WI38 (cell line): ENCODE measurements at regions not wholly inside any gene's neighbourhood (a gene's known extent, or its start where the extent isn't known, plus 50 kb on each side); places are given as distances from the start of the nearest gene placed in this dataset.

Experiments
- H3K4me3 ChIP-seq: 2 replicates; pipeline ENCODE4 v1.5.1; 2011; ENCODE audit warnings: low read depth, mild to moderate bottlenecking, control low read depth, low read length
- TF ChIP-seq, protein P1 (sequence below): IDR thresholded peaks from 2 replicates; pipeline ENCODE4 v1.5.1; 2012; ENCODE audit warnings: low read depth, mild to moderate bottlenecking, control low read depth, low read length

DNA sequence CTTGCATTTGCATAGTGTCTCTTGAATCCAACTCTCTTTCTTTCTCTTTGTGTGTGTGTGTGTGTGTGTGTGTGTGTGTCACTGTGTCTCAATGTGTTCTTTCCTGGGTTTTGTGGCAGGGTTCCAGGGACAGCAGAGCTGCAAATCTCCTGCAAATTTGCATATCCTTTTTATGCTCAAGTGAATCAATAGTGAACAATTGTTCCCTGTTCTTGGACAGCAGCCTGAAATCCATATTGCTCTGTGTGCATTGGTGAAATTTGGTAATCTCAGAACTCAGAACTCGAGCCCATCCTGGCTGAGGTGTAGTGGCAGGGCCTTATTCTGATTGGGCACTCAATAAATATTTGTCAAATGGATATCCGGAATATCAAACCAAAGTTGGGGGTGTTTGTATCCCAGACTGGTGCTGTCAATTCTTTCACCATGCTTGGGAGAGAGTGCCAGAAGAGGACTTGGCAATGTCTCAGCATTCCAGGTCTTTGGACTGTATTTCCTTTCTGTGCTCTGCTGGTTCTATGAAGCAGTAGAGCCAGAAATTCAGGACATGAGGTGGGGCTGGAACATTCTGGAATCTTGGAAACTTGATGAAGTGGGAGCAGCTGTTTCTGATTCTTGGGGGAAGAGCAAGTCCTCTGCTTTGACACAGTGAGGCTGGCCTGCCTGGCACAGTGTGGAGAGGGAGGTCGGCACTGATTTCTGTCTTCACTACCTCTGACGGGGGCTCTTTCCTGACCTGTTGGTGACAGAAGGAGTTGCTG, 380.6 kb upstream of the C2CD4B start:
- TF ChIP-seq, protein P1, sequence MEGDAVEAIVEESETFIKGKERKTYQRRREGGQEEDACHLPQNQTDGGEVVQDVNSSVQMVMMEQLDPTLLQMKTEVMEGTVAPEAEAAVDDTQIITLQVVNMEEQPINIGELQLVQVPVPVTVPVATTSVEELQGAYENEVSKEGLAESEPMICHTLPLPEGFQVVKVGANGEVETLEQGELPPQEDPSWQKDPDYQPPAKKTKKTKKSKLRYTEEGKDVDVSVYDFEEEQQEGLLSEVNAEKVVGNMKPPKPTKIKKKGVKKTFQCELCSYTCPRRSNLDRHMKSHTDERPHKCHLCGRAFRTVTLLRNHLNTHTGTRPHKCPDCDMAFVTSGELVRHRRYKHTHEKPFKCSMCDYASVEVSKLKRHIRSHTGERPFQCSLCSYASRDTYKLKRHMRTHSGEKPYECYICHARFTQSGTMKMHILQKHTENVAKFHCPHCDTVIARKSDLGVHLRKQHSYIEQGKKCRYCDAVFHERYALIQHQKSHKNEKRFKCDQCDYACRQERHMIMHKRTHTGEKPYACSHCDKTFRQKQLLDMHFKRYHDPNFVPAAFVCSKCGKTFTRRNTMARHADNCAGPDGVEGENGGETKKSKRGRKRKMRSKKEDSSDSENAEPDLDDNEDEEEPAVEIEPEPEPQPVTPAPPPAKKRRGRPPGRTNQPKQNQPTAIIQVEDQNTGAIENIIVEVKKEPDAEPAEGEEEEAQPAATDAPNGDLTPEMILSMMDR: no peak
- no peak overlapping the region for H3K4me3 ChIP-seq

DNA sequence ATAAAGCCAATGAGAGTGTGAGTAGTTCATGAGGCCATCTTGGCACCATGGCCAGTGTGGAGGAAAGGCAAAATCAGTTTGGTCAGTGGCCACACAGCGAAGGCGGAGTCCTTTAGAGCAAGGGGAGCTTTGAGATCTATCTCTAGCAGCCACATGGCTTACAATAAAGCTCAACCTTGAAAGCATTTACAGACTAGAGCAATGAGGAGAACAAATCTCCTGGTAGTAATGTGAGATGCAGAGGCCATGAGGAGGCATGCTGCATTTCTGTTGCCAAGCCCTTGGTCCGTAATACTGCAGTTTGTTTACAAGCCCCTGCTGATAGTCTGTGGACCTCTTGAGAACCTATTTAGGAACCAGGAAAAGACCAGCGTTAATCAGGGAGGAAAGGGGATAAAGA, 381.5 kb upstream of the C2CD4B start:
- H3K4me3 ChIP-seq: no peak overlapping the region
- TF ChIP-seq, protein P1: no peak

DNA sequence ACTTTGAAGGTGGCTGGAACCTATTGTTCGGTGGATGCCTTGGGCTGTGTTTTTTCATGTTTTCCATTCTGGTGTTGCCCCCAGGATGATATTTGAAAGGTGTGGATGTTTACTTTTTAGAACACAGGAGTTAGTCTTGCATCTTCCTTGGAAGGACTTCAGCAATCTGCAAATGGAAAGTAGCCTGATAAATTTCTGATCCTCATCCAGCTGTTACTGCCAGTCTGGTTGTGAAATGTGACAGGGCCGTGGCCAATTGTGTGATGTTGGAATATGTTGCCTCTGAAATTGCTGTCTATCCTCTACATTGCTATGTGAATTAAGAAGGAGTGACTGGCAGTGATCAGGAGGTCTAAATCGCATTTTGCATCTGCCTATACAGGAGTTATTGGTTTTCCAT, 382.5 kb upstream of the C2CD4B start:
- TF ChIP-seq, protein P1: no peak
- H3K4me3 ChIP-seq: no peak overlapping the region

DNA sequence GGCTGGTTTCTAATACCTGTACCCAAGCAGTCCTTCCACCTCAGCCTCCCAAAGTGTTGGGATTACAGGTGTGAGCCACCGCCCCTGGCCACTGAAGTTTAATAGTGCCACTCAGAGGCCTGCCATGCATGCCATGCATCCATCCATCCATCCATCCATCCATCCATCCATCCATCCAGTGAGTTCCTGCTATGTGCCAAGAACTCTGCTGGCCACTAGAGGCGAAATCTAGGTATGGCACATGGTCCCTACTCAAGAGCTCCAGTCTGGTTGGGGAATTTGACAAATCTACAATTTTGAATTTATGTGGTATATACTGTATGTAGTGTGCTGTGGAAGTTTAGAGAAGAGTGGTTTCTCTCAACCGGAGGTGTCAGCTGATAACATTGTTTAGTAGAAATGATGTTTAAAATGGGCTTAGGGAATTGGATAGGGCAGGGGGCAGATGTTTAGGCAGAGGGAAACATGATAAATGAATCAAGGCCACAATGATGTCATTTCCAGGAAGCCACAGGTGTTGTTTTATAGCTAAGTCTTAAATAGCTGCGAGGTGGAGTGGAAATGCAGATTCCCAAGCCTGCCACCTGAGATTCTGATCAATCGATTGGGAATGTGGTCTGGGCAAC, 384.4 kb upstream of the C2CD4B start:
- TF ChIP-seq, protein P1: peak; percentile 54
- no peak overlapping the region for H3K4me3 ChIP-seq

DNA sequence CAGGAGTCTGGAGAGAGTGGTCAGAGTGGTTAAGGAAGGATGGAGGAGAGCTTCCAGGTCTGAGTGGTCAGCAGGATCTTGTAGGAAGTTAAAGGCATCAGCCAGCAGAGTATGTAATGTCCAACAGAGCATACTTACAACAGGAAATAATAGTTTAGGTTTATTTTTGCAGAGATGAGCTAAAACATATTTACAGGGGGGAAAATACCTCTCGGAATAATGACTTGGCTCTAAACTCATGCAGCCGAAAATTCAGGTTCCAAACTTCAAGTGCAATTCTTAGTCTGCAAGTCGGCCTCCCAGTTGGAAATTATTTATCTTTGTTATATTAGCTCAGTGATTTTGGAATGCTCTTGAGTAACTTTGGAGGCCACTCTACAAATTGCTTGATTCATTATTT, 385.0 kb upstream of the C2CD4B start:
- no peak overlapping the region for H3K4me3 ChIP-seq
- TF ChIP-seq, protein P1: no peak

DNA sequence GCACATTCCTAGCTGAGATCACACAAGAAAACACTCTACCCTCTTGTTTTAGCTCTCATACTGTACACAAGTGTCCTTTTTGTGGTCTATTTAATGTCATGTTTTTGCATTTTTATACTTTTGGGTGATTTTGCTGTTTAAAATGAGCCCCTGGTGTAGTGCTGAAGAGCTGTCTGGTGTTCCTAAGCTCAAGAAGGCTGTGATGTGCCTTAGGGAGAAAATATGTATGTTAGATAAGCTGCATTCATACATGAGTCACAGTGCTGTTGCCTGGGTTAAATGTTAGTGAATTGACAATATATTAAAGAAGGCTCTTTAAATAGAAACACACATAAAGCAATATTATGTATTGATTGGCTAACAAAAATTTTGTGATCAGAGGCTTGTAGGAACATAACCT, 387.4 kb upstream of the C2CD4B start:
- TF ChIP-seq, protein P1: no peak

DNA sequence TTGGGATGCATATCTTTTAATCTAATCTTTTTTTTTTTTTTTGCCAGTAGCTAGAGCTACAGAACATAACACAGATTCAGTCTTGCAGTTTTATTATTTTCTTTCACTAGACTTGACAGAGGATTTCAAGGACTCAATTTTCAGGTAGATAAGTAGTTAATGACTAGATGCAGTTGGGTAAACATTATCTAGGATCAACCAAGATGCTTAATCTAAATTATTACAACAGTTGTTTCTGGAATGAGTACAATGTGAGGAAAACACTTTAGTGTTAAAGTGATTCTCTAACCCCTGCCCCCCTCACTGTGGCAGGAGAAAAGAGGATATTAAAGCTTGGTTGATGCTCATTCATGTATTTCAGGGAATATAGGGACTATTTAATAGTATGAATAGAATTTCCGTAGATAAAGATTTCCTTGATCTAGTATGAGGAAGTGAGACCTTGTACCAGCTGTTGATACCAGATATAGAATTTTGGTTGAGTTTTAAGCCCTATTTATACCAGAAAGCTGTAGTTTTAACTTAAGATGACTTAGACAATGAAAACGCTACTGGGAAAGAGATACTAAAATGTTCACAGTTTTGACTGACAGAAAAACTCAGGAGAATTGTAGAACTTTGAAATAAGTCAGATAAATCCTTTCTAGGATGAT, 389.0 kb upstream of the C2CD4B start:
- TF ChIP-seq, protein P1: no peak
- no peak overlapping the region for H3K4me3 ChIP-seq

More for the DNA sequence above, 387.4 kb upstream of the C2CD4B start:
- H3K4me3 ChIP-seq: no peak overlapping the region
